Ovary (tissue), 7 donors: ENCODE measurements at regions not wholly inside any gene's neighbourhood (a gene's known extent, or its start where the extent isn't known, plus 50 kb on each side); places are given as distances from the start of the nearest gene placed in this dataset.

ENCODE experiments used
- DNase-seq, 5 donors: peaks; one replicate each; pipeline ENCODE4 v3.0.0-alpha.2; 2019 to 2020
- H3K27ac ChIP-seq, 2 donors: fragments of 200-600 bp; one replicate each; pipeline versions ENCODE4 v1.5.1 to v1.8.0; 2019 to 2022
- H3K27me3 ChIP-seq: fragments of 200-600 bp; one replicate; pipeline ENCODE4 v1.8.0; 2022
- H3K36me3 ChIP-seq: fragments of 200-600 bp; sonication (generic); one replicate; pipeline ENCODE4 v1.5.1; 2019
- H3K4me1 ChIP-seq: one replicate; pipeline ENCODE4 v1.8.1; 2013; ENCODE audit warnings: mild to moderate bottlenecking, moderate library complexity; ENCODE audit not compliant: insufficient read depth
- H3K4me3 ChIP-seq: fragments of 200-600 bp; sonication (generic); one replicate; pipeline ENCODE4 v1.5.1; 2017
- H3K9me3 ChIP-seq, 2 donors: fragments of 200-600 bp in 1 of 2; sonication (generic) in 1 of 2; one replicate each; pipeline versions ENCODE4 v1.5.1 to v1.8.1; 2013 to 2019; ENCODE audit warnings: mild to moderate bottlenecking in 1 of 2, moderate library complexity in 1 of 2
- EP300 ChIP-seq: sonication (generic); formaldehyde crosslinking; IDR thresholded peaks from one replicate; pipeline ENCODE4 v1.6.1; 2017; ENCODE audit warnings: antibody characterized with exemption
- POLR2A ChIP-seq: fragments of 450-650 bp; IDR thresholded peaks from one replicate; pipeline ENCODE4 v1.6.1; 2017; ENCODE audit warnings: antibody characterized with exemption, mild to moderate bottlenecking, moderate library complexity
- WGBS, 3 donors: extraction: QIAGEN DNeasy Blood & Tissue Kit in 1 of 3; methylation state at CpG; one replicate each; pipeline versions ENCODE4 v1.1.5 to v1.1.7; 2013 to 2017; 5-methylcytosine and 5-hydroxymethylcytosine counted together
- intact Hi-C, 4 donors: fragments of 100-400 bp; cut with DNase I; formaldehyde crosslinking; loops; one replicate each; pipeline versions ENCODE4 v1.11.0 to v1.15.1; 2022 to 2023
- TF ChIP-seq, protein P1 (sequence below), 3 donors: fragments of 450-650 bp in 2 of 3; fragments of 200-600 bp in 1 of 3; IDR thresholded peaks; one replicate each; pipeline versions ENCODE4 v1.5.1 to v1.8.0; 2016 to 2022; ENCODE audit warnings: antibody characterized with exemption in 3 of 3, mild to moderate bottlenecking in 1 of 3
- donor health status: DM: no; HTN: no; CAD: no; lungs with moderate emphysema.
- donor health status: DM: no; HTN: no; CAD: no.
- donor health status: Bipolar disorder and iron deficiency.
- donor health status: DM: no; HTN: no; CAD: no.
- donor health status: DM: yes; HTN: yes; CAD: no.

DNA sequence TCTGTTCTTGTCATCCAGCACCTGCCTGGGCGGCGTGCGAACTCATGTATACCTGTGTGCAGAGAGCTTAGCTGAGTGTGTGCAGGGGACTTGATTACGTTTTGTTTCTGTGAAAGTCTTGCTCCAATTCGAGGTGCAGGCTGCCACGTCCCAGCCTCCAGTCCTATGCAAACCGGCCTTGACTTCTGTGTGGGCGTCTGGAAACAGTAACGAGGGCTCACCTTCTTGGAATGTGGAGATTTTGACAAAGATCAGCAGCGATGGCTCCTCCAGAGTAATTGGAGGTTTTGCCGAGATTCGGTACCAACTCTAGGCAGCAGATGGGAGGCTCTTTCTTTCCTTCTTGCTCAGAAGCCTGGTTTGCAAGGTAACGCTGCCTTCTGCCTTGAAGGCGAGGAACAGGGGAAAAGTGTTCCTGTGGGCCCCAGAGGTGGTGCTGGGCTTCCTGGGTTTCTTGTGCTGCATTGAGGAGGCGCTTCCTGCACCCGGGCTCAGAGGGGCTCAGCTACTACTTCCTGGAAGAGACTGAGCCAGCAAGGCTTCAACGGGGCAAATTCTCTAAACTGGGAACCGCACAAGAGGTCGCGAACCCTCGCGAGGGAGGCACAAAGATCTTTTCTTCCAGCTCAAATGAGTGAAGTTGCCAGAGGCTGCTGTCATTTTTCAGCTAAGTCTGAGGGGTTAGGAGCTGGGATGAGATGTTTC, 249.0 kb downstream of the AACS start:
- no peaks in the 10 kb centered on the region for H3K27me3 ChIP-seq
- H3K27ac ChIP-seq: no peak overlapping the region
- DNase-seq: no peak
- no peak overlapping the region for H3K4me3 ChIP-seq
- TF ChIP-seq EP300 (no peak), POLR2A (no peak)
- TF ChIP-seq, protein P1, sequence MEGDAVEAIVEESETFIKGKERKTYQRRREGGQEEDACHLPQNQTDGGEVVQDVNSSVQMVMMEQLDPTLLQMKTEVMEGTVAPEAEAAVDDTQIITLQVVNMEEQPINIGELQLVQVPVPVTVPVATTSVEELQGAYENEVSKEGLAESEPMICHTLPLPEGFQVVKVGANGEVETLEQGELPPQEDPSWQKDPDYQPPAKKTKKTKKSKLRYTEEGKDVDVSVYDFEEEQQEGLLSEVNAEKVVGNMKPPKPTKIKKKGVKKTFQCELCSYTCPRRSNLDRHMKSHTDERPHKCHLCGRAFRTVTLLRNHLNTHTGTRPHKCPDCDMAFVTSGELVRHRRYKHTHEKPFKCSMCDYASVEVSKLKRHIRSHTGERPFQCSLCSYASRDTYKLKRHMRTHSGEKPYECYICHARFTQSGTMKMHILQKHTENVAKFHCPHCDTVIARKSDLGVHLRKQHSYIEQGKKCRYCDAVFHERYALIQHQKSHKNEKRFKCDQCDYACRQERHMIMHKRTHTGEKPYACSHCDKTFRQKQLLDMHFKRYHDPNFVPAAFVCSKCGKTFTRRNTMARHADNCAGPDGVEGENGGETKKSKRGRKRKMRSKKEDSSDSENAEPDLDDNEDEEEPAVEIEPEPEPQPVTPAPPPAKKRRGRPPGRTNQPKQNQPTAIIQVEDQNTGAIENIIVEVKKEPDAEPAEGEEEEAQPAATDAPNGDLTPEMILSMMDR (IDR thresholded peaks at IDR 0.05): no peak
- 18 to 21% (median 20%) methylated on average over 22 of the region's 22 CpGs for WGBS, 3 donors
- intact Hi-C loops: no loop called here
- H3K4me1 ChIP-seq: no peaks in the 10 kb centered on the region
- H3K9me3 ChIP-seq: no peaks in the 10 kb centered on the region
- H3K36me3 ChIP-seq: no peaks in the 10 kb centered on the region

DNA sequence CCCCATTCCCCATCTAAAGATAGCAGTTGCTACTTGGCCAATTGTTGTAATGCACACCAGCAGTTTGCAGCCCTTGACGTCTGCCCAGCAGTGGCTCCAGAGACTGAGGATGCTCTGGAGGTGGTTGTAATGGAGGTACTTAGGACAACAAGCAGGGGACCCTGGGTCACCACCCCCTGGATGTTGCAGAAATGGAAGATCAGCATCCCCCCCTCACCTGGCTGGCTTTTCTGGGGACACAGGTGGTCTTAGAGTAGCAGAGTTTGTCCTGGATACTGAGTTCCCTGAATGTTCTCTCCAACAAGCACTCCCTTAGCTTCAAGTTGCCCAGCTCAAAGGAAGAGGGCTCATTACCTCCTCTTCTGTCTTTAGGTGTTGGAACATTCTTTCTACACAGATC, 250.5 kb downstream of the AACS start:
- Histone ChIP-seq H3K27me3 (no peaks in the 10 kb centered on the region), H3K4me1 (no peaks in the 10 kb centered on the region), H3K36me3 (no peaks in the 10 kb centered on the region), H3K4me3 (no peak overlapping the region), H3K9me3 (no peaks in the 10 kb centered on the region), H3K27ac (no peak overlapping the region)
- TF ChIP-seq EP300: no peak
- TF ChIP-seq, protein P1 (IDR thresholded peaks at IDR 0.05): no peak
- TF ChIP-seq POLR2A: no peak
- WGBS, 3 donors: 69 to 86% (median 80%) methylated on average over 1 of the region's 1 CpG
- intact Hi-C loops: no loop called here
- no peak for DNase-seq

DNA sequence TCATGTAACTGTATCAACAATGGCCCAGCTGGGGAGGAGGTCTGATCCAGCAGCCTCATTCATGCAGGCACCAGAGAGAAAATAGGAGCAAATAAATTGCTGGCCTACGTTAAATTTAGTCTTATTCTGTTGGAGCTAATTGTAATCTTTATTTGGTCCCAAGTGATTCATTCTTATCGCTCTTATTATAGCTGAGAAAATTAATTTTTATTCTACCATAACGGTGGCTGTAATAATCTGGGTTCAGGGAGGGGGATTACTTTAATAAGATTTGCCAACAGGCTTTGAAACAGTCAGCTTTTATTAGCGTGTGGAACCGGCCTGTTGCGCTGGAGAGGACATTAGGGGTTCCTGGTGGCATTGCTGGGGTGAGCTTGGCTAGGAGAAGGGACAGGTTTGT, 254.9 kb downstream of the AACS start:
- intact Hi-C loops: no loop called here
- Histone ChIP-seq H3K9me3 (no peaks in the 10 kb centered on the region), H3K27me3 (no peaks in the 10 kb centered on the region), H3K4me1 (no peaks in the 10 kb centered on the region), H3K36me3 (no peaks in the 10 kb centered on the region), H3K27ac (no peak overlapping the region), H3K4me3 (no peak overlapping the region)
- WGBS, 3 donors: 77 to 84% (median 81%) methylated on average over 6 of the region's 6 CpGs
- TF ChIP-seq POLR2A (no peak), EP300 (no peak)
- TF ChIP-seq, protein P1 (IDR thresholded peaks at IDR 0.05): no peak
- no peak for DNase-seq

DNA sequence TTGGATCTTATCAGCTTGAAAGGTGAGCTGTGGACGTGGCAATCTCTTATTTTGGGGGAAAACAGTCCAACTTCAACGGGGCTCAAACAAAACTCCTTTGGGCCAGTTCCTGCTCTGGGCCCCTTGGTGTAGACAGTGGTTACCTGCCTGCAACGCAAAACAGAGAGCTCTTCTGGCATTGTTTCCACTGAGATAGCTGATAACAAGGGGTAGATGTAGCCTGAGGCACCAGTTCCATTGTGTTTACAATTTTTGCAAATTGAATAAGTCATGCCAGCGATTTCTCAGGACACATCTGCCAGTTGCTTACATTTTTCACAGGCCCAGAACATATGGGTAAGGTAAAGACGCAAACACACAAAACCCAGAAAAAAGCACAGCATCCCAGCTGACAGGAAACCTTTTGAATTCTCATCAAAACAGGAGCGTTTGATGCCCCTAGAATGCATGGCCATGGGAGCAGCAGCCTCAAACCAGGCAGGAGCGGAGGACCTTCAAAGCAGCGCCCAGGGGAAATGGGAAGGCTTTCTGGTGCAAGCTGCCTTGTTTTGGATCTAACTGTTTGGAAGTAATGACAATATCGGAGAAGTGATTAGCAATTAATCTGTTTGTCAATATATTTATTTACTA, 259.7 kb downstream of the AACS start:
- Histone ChIP-seq H3K36me3 (no peaks in the 10 kb centered on the region), H3K9me3 (no peaks in the 10 kb centered on the region), H3K4me1 (no peaks in the 10 kb centered on the region), H3K27me3 (no peaks in the 10 kb centered on the region), H3K4me3 (no peak overlapping the region), H3K27ac (no peak overlapping the region)
- intact Hi-C loops: no loop called here
- DNase-seq: no peak
- TF ChIP-seq EP300 (no peak), POLR2A (no peak)
- TF ChIP-seq, protein P1 (IDR thresholded peaks at IDR 0.05): no peak
- 67 to 70% (median 69%) methylated on average over 9 of the region's 9 CpGs for WGBS, 3 donors
